Ishikawa (cell line): ENCODE measurements at regions not wholly inside any gene's neighbourhood (a gene's known extent, or its start where the extent isn't known, plus 50 kb on each side); places are given as distances from the start of the nearest gene placed in this dataset.

ENCODE experiments used
- CEBPB ChIP-seq: IDR thresholded peaks from 2 replicates; pipeline ENCODE4 v1.6.1; 2012
- CREB1 ChIP-seq: IDR thresholded peaks from 2 replicates; pipeline ENCODE4 v1.6.1; 2012; ENCODE audit warnings: low read depth
- EGR1 ChIP-seq: IDR thresholded peaks from 2 replicates; pipeline ENCODE4 v1.6.1; 2012
- EP300 ChIP-seq: IDR thresholded peaks from 2 replicates; pipeline ENCODE4 v1.6.1; 2012; ENCODE audit warnings: borderline replicate concordance
- FOXM1 ChIP-seq: IDR thresholded peaks from 2 replicates; pipeline ENCODE4 v1.6.1; 2012; ENCODE audit warnings: low read depth, borderline replicate concordance
- MAX ChIP-seq: IDR thresholded peaks from 2 replicates; pipeline ENCODE4 v1.6.1; 2012
- NFIC ChIP-seq: IDR thresholded peaks from 2 replicates; pipeline ENCODE4 v1.6.1; 2012
- RAD21 ChIP-seq: IDR thresholded peaks from 2 replicates; pipeline ENCODE4 v1.6.1; 2012; ENCODE audit warnings: low read depth
- TAF1 ChIP-seq: IDR thresholded peaks from 2 replicates; pipeline ENCODE4 v1.6.1; 2012; ENCODE audit warnings: low read depth, mild to moderate bottlenecking
- TCF12 ChIP-seq: IDR thresholded peaks from 2 replicates; pipeline ENCODE4 v1.6.1; 2012; ENCODE audit warnings: low read depth
- TEAD4 ChIP-seq: IDR thresholded peaks from 2 replicates; pipeline ENCODE4 v1.6.1; 2012
- YY1 ChIP-seq: IDR thresholded peaks from 2 replicates; pipeline ENCODE4 v1.6.1; 2012; ENCODE audit warnings: low read depth
- ZBTB7A ChIP-seq: IDR thresholded peaks from 2 replicates; pipeline ENCODE4 v1.6.1; 2012; ENCODE audit warnings: low read depth
- TF ChIP-seq, protein P1 (sequence below): IDR thresholded peaks from 2 replicates; pipeline ENCODE4 v1.6.1; 2012; ENCODE audit warnings: low read depth, mild to moderate bottlenecking
- TF ChIP-seq, protein P2 (sequence below): IDR thresholded peaks from 2 replicates; pipeline ENCODE4 v1.6.1; 2012

- no peak for TF ChIP-seq YY1
- no peak for TF ChIP-seq CEBPB
- TF ChIP-seq MAX, result no peak
- no peak for TF ChIP-seq ZBTB7A
- no peak for TF ChIP-seq FOXM1
- TF ChIP-seq NFIC, result no peak
- TF ChIP-seq TCF12, result no peak
- TF ChIP-seq, protein P1, sequence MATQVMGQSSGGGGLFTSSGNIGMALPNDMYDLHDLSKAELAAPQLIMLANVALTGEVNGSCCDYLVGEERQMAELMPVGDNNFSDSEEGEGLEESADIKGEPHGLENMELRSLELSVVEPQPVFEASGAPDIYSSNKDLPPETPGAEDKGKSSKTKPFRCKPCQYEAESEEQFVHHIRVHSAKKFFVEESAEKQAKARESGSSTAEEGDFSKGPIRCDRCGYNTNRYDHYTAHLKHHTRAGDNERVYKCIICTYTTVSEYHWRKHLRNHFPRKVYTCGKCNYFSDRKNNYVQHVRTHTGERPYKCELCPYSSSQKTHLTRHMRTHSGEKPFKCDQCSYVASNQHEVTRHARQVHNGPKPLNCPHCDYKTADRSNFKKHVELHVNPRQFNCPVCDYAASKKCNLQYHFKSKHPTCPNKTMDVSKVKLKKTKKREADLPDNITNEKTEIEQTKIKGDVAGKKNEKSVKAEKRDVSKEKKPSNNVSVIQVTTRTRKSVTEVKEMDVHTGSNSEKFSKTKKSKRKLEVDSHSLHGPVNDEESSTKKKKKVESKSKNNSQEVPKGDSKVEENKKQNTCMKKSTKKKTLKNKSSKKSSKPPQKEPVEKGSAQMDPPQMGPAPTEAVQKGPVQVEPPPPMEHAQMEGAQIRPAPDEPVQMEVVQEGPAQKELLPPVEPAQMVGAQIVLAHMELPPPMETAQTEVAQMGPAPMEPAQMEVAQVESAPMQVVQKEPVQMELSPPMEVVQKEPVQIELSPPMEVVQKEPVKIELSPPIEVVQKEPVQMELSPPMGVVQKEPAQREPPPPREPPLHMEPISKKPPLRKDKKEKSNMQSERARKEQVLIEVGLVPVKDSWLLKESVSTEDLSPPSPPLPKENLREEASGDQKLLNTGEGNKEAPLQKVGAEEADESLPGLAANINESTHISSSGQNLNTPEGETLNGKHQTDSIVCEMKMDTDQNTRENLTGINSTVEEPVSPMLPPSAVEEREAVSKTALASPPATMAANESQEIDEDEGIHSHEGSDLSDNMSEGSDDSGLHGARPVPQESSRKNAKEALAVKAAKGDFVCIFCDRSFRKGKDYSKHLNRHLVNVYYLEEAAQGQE, result no peak
- no peak for TF ChIP-seq EGR1
- no peak for TF ChIP-seq RAD21
- TF ChIP-seq CREB1, result no peak
- TF ChIP-seq TEAD4, result no peak
- TF ChIP-seq, protein P2, sequence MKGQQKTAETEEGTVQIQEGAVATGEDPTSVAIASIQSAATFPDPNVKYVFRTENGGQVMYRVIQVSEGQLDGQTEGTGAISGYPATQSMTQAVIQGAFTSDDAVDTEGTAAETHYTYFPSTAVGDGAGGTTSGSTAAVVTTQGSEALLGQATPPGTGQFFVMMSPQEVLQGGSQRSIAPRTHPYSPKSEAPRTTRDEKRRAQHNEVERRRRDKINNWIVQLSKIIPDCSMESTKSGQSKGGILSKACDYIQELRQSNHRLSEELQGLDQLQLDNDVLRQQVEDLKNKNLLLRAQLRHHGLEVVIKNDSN, result no peak
Measured at GRCh38 chr20:4454111-4454510, 205.0 kb upstream of the ADRA1D start.

DNA sequence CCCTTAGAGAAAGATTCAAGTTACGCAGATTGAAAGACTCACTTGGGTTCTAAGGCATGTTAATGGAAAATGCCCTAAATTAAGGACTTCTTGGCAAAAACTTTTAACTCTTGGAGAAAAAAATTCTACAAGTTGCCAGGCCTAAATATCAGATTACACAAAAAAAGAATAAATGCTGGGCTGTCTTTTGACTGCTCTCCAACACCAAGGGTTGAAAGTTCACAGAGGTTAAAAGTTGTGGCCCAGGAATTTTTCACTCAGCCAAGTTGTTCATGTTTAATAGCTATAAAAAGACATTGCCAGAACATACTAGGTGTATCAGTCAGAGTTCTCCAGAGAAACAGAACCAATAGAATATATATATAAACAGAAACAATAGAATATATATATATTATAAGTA, 204.3 kb upstream of the ADRA1D start:
- TF ChIP-seq MAX, result no peak
- no peak for TF ChIP-seq RAD21
- TF ChIP-seq TAF1, result no peak
- TF ChIP-seq, protein P1, result no peak
- TF ChIP-seq, protein P2, result no peak
- TF ChIP-seq EP300, result no peak
- TF ChIP-seq EGR1, result no peak
- no peak for TF ChIP-seq CEBPB
- no peak for TF ChIP-seq FOXM1
- TF ChIP-seq CREB1, result no peak
- no peak for TF ChIP-seq TEAD4
- no peak for TF ChIP-seq TCF12
- no peak for TF ChIP-seq NFIC
- TF ChIP-seq YY1, result no peak
- no peak for TF ChIP-seq ZBTB7A

DNA sequence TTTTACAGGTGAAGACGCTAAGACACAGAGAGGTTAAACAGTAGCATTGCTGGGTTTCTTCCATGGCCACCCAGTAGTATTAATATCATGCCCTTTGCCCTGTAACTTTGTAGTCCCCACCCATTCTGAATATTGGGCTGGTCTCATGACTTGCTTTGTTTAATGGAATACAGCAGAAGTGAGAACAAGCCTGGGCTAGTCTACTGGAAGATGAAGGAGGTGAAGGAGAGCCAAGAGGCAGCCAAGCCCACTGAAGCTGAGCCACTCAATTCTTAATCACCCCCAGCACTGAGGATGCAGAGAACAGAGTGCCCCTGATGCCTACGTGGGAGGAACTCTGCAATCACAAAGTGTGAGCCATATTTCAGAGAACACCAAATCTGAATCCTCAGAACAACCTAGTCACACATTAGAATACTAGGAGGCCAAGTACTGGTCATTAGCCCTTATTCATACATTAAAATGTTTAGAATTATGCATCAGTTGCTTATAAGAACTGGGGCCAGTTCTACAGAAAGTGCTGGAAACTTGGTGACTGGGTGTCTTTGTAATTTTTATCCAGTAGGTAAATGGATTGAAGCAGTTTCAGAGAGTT, 202.5 kb upstream of the ADRA1D start:
- TF ChIP-seq RAD21 (no peak), NFIC (no peak), MAX (no peak), TAF1 (no peak), FOXM1 (no peak), CEBPB (no peak), YY1 (no peak), TCF12 (no peak), EP300 (no peak)

GRCh38 chr20:4449957-4450715, 201.0 kb upstream of the ADRA1D start:
- no peak for TF ChIP-seq FOXM1
- peak; percentile 53 for TF ChIP-seq CEBPB

DNA sequence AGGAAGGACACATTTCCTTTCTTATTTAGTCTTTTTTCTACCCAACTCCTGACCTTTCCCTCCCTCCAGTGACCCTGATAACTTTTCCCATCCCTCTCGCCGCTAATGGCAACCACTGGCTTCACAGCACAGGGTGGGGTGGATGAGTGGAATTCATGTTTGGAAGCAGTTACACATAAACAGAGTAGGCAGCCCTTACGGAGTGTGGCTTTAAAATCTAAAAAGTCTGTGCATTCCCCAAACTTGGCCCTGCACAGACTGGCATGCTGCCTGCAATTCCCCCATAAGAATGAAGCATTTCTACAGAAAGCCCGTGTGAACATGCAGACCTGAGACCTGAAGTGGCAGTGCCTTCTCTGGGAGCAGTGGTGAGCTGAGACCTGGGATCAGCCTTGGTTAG, 196.7 kb upstream of the ADRA1D start:
- TF ChIP-seq YY1 (no peak), RAD21 (no peak), ZBTB7A (no peak), CEBPB (no peak), TEAD4 (no peak), NFIC (no peak), TCF12 (no peak), TAF1 (no peak), EP300 (no peak), FOXM1 (no peak), MAX (no peak), EGR1 (no peak)
- TF ChIP-seq, protein P1, result no peak
- TF ChIP-seq, protein P2, result no peak
